ENCODE measurements at regions not wholly inside any gene's neighbourhood (a gene's known extent, or its start where the extent isn't known, plus 50 kb on each side); places are given as distances from the start of the nearest gene placed in this dataset.
A peak's percentile ranks its signal among the peaks of the same experiment; 100 is the strongest.

DNA sequence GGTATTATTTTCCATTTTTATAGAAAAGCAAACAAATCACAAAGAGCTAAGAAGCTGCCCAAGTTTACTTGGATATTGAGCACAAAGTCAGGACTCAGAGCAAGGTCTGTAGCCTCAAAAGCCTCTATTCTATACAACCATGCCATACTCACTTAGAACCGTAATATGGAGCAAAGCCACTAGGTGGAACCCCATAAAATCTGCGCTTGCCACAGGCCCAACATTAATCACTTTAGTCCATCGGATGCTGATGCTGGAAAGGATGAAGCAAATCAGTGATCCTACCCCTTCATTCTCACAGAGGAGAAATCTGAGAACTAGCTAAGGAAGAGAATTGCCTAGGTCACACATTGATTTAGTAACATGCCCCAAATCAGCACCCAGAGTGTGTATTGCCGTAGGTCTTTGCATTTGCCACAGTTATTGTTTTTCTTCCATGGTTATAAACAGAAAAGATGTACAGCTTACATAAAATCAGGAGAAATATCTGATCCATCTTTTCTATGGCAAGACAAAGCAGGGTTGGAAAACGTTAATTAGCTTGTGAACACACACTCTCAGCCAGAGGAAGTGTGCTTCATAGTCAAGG lies 56.7 kb upstream of the RAB38 start:
- Histone ChIP-seq H3K9me3 (no peaks in the 10 kb centered on the region), H3K27ac (no peak overlapping the region), H3K36me3 (no peaks in the 10 kb centered on the region), H3K4me3 (no peak overlapping the region), H3K27me3 (no peaks in the 10 kb centered on the region), H3K4me1 (ENCODE audit: insufficient read depth) (no peaks in the 10 kb centered on the region)
- TF ChIP-seq CTCF (IDR thresholded peaks at IDR 0.05), result peak in 1 of 3 donors; percentile 13
- no peak for TF ChIP-seq EP300 (IDR thresholded peaks at IDR 0.05)
- intact Hi-C loops (cut with DNase I), result no loop called here
- DNase-seq, result no peak
- WGBS, 3 donors, result 41 to 54% (median 46%) methylated on average over 5 of the region's 5 CpGs

GRCh38 chr11:88229303-88229702 lies 54.1 kb upstream of the RAB38 start:
- no peak overlapping the region for H3K4me3 ChIP-seq
- intact Hi-C loops (cut with DNase I), result no loop called here
- TF ChIP-seq CTCF (IDR thresholded peaks at IDR 0.05) (no peak), EP300 (IDR thresholded peaks at IDR 0.05) (no peak), POLR2A (IDR thresholded peaks at IDR 0.05) (no peak)

More at GRCh38 chr11:88229303-88229702, 54.1 kb upstream of the RAB38 start:
- Histone ChIP-seq H3K27ac (no peak overlapping the region), H3K4me1 (ENCODE audit: insufficient read depth) (no peaks in the 10 kb centered on the region), H3K36me3 (no peaks in the 10 kb centered on the region), H3K27me3 (no peaks in the 10 kb centered on the region), H3K9me3 (no peaks in the 10 kb centered on the region)
- no peak for DNase-seq

Measured in ovary (tissue), 7 donors.